ENCODE measurements at regions not wholly inside any gene's neighbourhood (a gene's known extent, or its start where the extent isn't known, plus 50 kb on each side); places are given as distances from the start of the nearest gene placed in this dataset.
"Not testable (repeated sequence)": the region's sequence is repeated elsewhere in the genome, so short reads cannot be mapped to it uniquely, and the experiment has no call there.

GRCh38 chr5:175344331-175345195 lies 99.4 kb downstream of the DRD1 start:
- no peak for DNase-seq

- DNase-seq: no peak
Measured at GRCh38 chr5:175343308-175343707, 100.7 kb downstream of the DRD1 start.

GRCh38 chr5:175340180-175340579 lies 103.8 kb downstream of the DRD1 start:
- DNase-seq: no peak

- no peak for DNase-seq
Measured at GRCh38 chr5:175337680-175338079, 106.3 kb downstream of the DRD1 start.

- DNase-seq: no peak
Measured at GRCh38 chr5:175336781-175337180, 107.2 kb downstream of the DRD1 start.

- no peak for DNase-seq
Measured at GRCh38 chr5:175335691-175336090, 108.3 kb downstream of the DRD1 start.

GRCh38 chr5:175331173-175332036 lies 112.6 kb downstream of the DRD1 start:
- DNase-seq: not testable (repeated sequence)

- DNase-seq: no peak
Measured at GRCh38 chr5:175329976-175330375, 114.0 kb downstream of the DRD1 start.

GRCh38 chr5:175328687-175329086 lies 115.3 kb downstream of the DRD1 start:
- DNase-seq: no peak

GRCh38 chr5:175328176-175328575 lies 115.8 kb downstream of the DRD1 start:
- no peak for DNase-seq

GRCh38 chr5:175325681-175326080 lies 118.3 kb downstream of the DRD1 start:
- no peak for DNase-seq

GRCh38 chr5:175321927-175322532 lies 122.0 kb downstream of the DRD1 start:
- DNase-seq: peak; percentile 24 to 25

- DNase-seq: no peak
Measured at GRCh38 chr5:175319199-175319598, 124.8 kb downstream of the DRD1 start.

GRCh38 chr5:175317872-175318271 lies 126.1 kb downstream of the DRD1 start:
- DNase-seq: no peak

- no peak for DNase-seq
Measured at GRCh38 chr5:175309218-175309810, 134.7 kb downstream of the DRD1 start.

- DNase-seq: no peak
Measured at GRCh38 chr5:175308701-175309100, 135.3 kb downstream of the DRD1 start.

- no peak for DNase-seq
Measured at GRCh38 chr5:175306381-175306780, 137.6 kb downstream of the DRD1 start.

GRCh38 chr5:175305251-175305650 lies 138.7 kb downstream of the DRD1 start:
- no peak for DNase-seq

GRCh38 chr5:175290379-175290778 lies 153.6 kb downstream of the DRD1 start:
- DNase-seq: no peak

- DNase-seq: no peak
Measured at GRCh38 chr5:175288048-175288621, 155.8 kb downstream of the DRD1 start.

GRCh38 chr5:175286981-175287380 lies 157.0 kb downstream of the DRD1 start:
- no peak for DNase-seq

- DNase-seq: no peak
Measured at GRCh38 chr5:175285261-175285660, 158.7 kb downstream of the DRD1 start.

GRCh38 chr5:175284806-175285205 lies 159.2 kb downstream of the DRD1 start:
- DNase-seq: no peak
